HEK293 (cell line): ENCODE measurements at regions not wholly inside any gene's neighbourhood (a gene's known extent, or its start where the extent isn't known, plus 50 kb on each side); places are given as distances from the start of the nearest gene placed in this dataset.

Experiments
- CTCF ChIA-PET: fragments of 350-600 bp; formaldehyde crosslinking; extraction: SDS; loops from one replicate; lab custom pipeline; 2021; ENCODE audit warnings: antibody characterized with exemption; lab: Yijun Ruan, JAX
- POLR2A ChIA-PET: fragments of 300-600 bp; formaldehyde crosslinking; extraction: SDS; loops from one replicate; lab custom pipeline; 2020; ENCODE audit warnings: antibody characterized with exemption, inconsistent platforms; lab: Yijun Ruan, JAX
- H3K27ac ChIP-seq: fragments of 200-500 bp; sonication (Bioruptor generic); 2 replicates; pipeline ENCODE4 v1.5.1; 2014; ENCODE audit warnings: low read depth, low read length, control low read depth, inconsistent platforms; ENCODE audit errors: extremely low read depth
- H3K36me3 ChIP-seq, 2 experiments: fragments of 200-500 bp in 1 of 2; sonication (Bioruptor generic) in 1 of 2; 1 replicate in 1 of 2; 2 replicates in 1 of 2; pipeline ENCODE4 v1.5.1; 2014 to 2017; ENCODE audit warnings: inconsistent platforms in 2 of 2, low read length in 2 of 2; ENCODE audit not compliant: control insufficient read depth in 2 of 2, insufficient read depth in 1 of 2
- H3K4me1 ChIP-seq: fragments of 200-500 bp; sonication (Bioruptor generic); 2 replicates; pipeline ENCODE4 v1.5.1; 2014; ENCODE audit warnings: mild to moderate bottlenecking, low read length, inconsistent platforms; ENCODE audit not compliant: control insufficient read depth, insufficient read depth
- H3K4me3 ChIP-seq: 2 replicates; pipeline ENCODE4 v1.5.1; 2011; ENCODE audit warnings: low read depth, mild to moderate bottlenecking, control low read depth, low read length, moderate library complexity
- H3K9me3 ChIP-seq: fragments of 200-500 bp; sonication (Bioruptor generic); 2 replicates; pipeline ENCODE4 v1.5.1; 2014; ENCODE audit warnings: low read depth, low read length, inconsistent platforms; ENCODE audit not compliant: control insufficient read depth, insufficient read depth
- CTCF ChIP-seq: fragments of 450-650 bp; formaldehyde crosslinking; IDR thresholded peaks from 2 replicates; pipeline ENCODE4 v1.5.1; 2016; ENCODE audit warnings: missing biosample characterization, missing genetic modification characterization
- PRDM1 ChIP-seq: fragments of 450-650 bp; formaldehyde crosslinking; IDR thresholded peaks from 2 replicates; pipeline ENCODE4; 2016; ENCODE audit warnings: missing biosample characterization, missing genetic modification characterization
- SCRT1 ChIP-seq: fragments of 450-650 bp; formaldehyde crosslinking; IDR thresholded peaks from 2 replicates; pipeline ENCODE4 v1.5.1; 2016; ENCODE audit warnings: missing biosample characterization, missing genetic modification characterization, borderline replicate concordance
- ZBTB20 ChIP-seq: fragments of 450-650 bp; formaldehyde crosslinking; IDR thresholded peaks from 2 replicates; pipeline ENCODE4 v1.5.1; 2016; ENCODE audit warnings: missing biosample characterization, missing genetic modification characterization
- ZBTB7A ChIP-seq: fragments of 450-650 bp; formaldehyde crosslinking; IDR thresholded peaks from 2 replicates; pipeline ENCODE4 v1.5.1; 2016; ENCODE audit warnings: low read depth, missing biosample characterization, missing genetic modification characterization
- ZFP69B ChIP-seq: fragments of 450-650 bp; formaldehyde crosslinking; IDR thresholded peaks from 2 replicates; pipeline ENCODE4 v1.5.1; 2016; ENCODE audit warnings: missing biosample characterization, missing genetic modification characterization
- ZNF175 ChIP-seq: fragments of 450-650 bp; formaldehyde crosslinking; IDR thresholded peaks from 2 replicates; pipeline ENCODE4 v1.5.1; 2016; ENCODE audit warnings: missing biosample characterization, missing genetic modification characterization
- ZNF23 ChIP-seq: fragments of 450-650 bp; formaldehyde crosslinking; IDR thresholded peaks from 2 replicates; pipeline ENCODE4 v1.5.1; 2016; ENCODE audit warnings: missing biosample characterization, missing genetic modification characterization, borderline replicate concordance
- ZNF248 ChIP-seq: fragments of 450-650 bp; formaldehyde crosslinking; IDR thresholded peaks from 2 replicates; pipeline ENCODE4 v1.5.1; 2017; ENCODE audit warnings: missing biosample characterization, missing genetic modification characterization
- ZNF48 ChIP-seq: fragments of 450-650 bp; formaldehyde crosslinking; IDR thresholded peaks from 2 replicates; pipeline ENCODE4 v1.5.1; 2016; ENCODE audit warnings: missing biosample characterization, missing genetic modification characterization
- ZNF513 ChIP-seq: fragments of 450-650 bp; IDR thresholded peaks from 2 replicates; pipeline ENCODE4 v1.5.1; 2018; ENCODE audit warnings: missing biosample characterization, missing genetic modification characterization
- ZNF600 ChIP-seq: fragments of 450-650 bp; formaldehyde crosslinking; IDR thresholded peaks from 2 replicates; pipeline ENCODE4 v1.5.1; 2016; ENCODE audit warnings: missing biosample characterization, missing genetic modification characterization
- ZNF777 ChIP-seq: fragments of 450-650 bp; formaldehyde crosslinking; IDR thresholded peaks from 2 replicates; pipeline ENCODE4 v1.5.1; 2017; ENCODE audit warnings: missing biosample characterization, missing genetic modification characterization, borderline replicate concordance
- TF ChIP-seq, protein P1 (sequence below): fragments of 450-650 bp; formaldehyde crosslinking; IDR thresholded peaks from 2 replicates; pipeline ENCODE4 v1.5.1; 2016; ENCODE audit warnings: missing biosample characterization, missing genetic modification characterization, borderline replicate concordance

DNA sequence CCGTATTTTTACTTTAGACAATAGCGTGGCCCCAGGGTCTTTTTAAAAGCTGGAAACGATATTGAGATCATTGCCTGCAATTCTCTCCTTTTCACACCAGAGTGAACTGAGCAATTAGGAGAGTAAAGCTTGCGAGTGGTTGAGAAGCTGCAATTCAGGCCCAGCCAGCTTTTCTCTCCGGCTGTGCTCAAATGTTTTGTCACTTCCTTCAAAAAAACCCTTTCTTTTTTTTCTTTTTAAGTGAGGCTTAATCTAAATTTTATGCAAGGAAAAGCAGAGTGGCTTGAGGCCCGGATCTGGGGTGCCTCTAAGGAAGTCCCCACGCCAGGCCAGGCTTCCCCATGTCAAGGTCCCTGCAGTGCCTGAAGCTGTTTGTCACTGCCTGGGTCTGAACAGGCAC is 433.9 kb downstream of the GLRX3 start:
- Histone ChIP-seq H3K36me3 (no peaks in the 10 kb centered on the region), H3K4me3 (no peak overlapping the region), H3K27ac (no peak overlapping the region), H3K4me1 (no peaks in the 10 kb centered on the region), H3K9me3 (no peaks in the 10 kb centered on the region)
- ChIA-PET CTCF (no interaction called here), POLR2A (no interaction called here)
- TF ChIP-seq ZNF513 = no peak

- Histone ChIP-seq H3K4me1 (no peaks in the 10 kb centered on the region), H3K36me3 (no peaks in the 10 kb centered on the region), H3K4me3 (no peak overlapping the region), H3K9me3 (no peaks in the 10 kb centered on the region), H3K27ac (no peak overlapping the region)
- ChIA-PET POLR2A (no interaction called here), CTCF (no interaction called here)
- TF ChIP-seq PRDM1 (tag by site-specific recombination) = no peak
- TF ChIP-seq ZNF600 (tag by site-specific recombination) = no peak
- no peak for TF ChIP-seq ZNF48 (tag by site-specific recombination)
- TF ChIP-seq ZBTB20 (tag by site-specific recombination) = no peak
- TF ChIP-seq ZNF248 (tag by site-specific recombination) = no peak
- TF ChIP-seq, protein P1, sequence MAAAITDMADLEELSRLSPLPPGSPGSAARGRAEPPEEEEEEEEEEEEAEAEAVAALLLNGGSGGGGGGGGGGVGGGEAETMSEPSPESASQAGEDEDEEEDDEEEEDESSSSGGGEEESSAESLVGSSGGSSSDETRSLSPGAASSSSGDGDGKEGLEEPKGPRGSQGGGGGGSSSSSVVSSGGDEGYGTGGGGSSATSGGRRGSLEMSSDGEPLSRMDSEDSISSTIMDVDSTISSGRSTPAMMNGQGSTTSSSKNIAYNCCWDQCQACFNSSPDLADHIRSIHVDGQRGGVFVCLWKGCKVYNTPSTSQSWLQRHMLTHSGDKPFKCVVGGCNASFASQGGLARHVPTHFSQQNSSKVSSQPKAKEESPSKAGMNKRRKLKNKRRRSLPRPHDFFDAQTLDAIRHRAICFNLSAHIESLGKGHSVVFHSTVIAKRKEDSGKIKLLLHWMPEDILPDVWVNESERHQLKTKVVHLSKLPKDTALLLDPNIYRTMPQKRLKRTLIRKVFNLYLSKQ (tag by site-specific recombination) = no peak
- TF ChIP-seq ZFP69B (tag by site-specific recombination) = no peak
- no peak for TF ChIP-seq ZNF23
- TF ChIP-seq ZNF777 (tag by site-specific recombination) = no peak
- no peak for TF ChIP-seq SCRT1 (tag by site-specific recombination)
- no peak for TF ChIP-seq ZNF175
- TF ChIP-seq ZBTB7A (tag by site-specific recombination) = no peak
These were observed 435.5 kb downstream of the GLRX3 start for GRCh38 chr10:130571674-130572073.

DNA sequence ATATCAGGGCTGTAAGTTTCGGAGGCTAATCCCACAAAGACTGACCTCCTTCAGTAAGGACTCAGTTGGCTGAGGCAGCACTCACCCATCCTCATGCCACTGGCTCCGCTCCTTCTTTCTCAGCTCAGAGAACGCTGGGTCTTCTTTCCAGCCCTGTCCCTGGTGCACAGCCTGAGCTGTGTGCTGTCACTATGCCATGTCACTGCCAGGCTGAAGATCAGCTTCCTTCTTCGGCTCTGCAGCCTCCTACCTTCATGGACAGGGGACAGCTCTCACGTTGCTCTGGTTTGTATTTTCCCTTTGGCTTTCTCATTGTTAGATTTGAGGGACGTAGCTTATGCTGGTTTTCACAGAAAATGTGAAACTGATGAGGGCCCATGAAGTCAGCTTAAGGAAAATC is 437.3 kb downstream of the GLRX3 start:
- H3K4me1 ChIP-seq = no peaks in the 10 kb centered on the region
- POLR2A ChIA-PET = no interaction called here
- CTCF ChIA-PET = interaction anchor here (0.5 kb wide), 1 partner anchor 86 kb away, joined by 3 read pairs; no protein-coding TSS in a partner anchor

More for the DNA sequence above, 437.3 kb downstream of the GLRX3 start:
- no peak overlapping the region for H3K27ac ChIP-seq
- no peak overlapping the region for H3K4me3 ChIP-seq
- H3K9me3 ChIP-seq = no peaks in the 10 kb centered on the region
- no peak for TF ChIP-seq CTCF
- H3K36me3 ChIP-seq = no peaks in the 10 kb centered on the region
